Cardiac muscle cell (in vitro differentiated cells and primary cell): ENCODE measurements at regions not wholly inside any gene's neighbourhood (a gene's known extent, or its start where the extent isn't known, plus 50 kb on each side); places are given as distances from the start of the nearest gene placed in this dataset.

ENCODE experiments used
- DNase-seq, 2 donors: peaks; one replicate each; pipeline versions ENCODE4 v3.0.0 to v3.0.0-alpha.2; 2010 to 2017; ENCODE audit warnings: low read depth in 1 of 2, low spot score in 1 of 2
- H3K27ac ChIP-seq: fragments of 200-600 bp; sonication (generic); 2 replicates; pipeline ENCODE4 v1.5.1; 2016
- H3K27me3 ChIP-seq: fragments of 200-600 bp; sonication (generic); 2 replicates; pipeline ENCODE4 v1.6.0; 2016; ENCODE audit warnings: control low read depth
- H3K36me3 ChIP-seq: fragments of 200-600 bp; sonication (generic); 2 replicates; pipeline ENCODE4 v1.5.1; 2016; ENCODE audit warnings: control low read depth
- H3K4me1 ChIP-seq: fragments of 200-600 bp; sonication (generic); 2 replicates; pipeline ENCODE4 v1.8.1; 2017; ENCODE audit warnings: low read depth, mild to moderate bottlenecking, mixed run types
- H3K4me3 ChIP-seq: fragments of 200-600 bp; sonication (generic); 2 replicates; pipeline ENCODE4 v1.5.1; 2016; ENCODE audit warnings: mild to moderate bottlenecking
- H3K9me3 ChIP-seq: fragments of 200-600 bp; sonication (generic); 2 replicates; pipeline ENCODE4 v1.5.1; 2017; ENCODE audit warnings: low read depth, mild to moderate bottlenecking, control low read depth
- TF ChIP-seq, protein P1 (sequence below): IDR thresholded peaks from 2 replicates; pipeline ENCODE4 v1.5.1; 2012; ENCODE audit warnings: low read depth, mild to moderate bottlenecking, low read length

DNA sequence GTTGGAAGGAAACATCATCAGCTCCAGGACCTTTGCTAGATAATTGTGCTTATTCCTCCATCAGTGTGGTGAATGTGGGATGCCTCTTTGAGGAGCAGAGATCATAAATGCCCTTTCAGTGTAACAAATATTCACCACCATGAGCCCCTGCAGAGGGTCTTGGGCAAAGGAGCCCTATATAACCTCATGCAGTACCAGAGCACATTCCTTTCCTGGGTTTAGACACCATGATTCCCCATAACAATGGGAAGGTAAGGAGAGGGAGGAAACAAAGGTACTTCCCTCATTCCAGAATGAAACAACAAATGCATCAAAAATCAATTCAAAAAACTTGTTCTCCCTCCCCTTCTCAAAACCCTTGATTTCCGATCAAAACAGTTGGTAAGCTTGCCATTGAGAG is 103.4 kb upstream of the PROX1 start:
- TF ChIP-seq, protein P1, sequence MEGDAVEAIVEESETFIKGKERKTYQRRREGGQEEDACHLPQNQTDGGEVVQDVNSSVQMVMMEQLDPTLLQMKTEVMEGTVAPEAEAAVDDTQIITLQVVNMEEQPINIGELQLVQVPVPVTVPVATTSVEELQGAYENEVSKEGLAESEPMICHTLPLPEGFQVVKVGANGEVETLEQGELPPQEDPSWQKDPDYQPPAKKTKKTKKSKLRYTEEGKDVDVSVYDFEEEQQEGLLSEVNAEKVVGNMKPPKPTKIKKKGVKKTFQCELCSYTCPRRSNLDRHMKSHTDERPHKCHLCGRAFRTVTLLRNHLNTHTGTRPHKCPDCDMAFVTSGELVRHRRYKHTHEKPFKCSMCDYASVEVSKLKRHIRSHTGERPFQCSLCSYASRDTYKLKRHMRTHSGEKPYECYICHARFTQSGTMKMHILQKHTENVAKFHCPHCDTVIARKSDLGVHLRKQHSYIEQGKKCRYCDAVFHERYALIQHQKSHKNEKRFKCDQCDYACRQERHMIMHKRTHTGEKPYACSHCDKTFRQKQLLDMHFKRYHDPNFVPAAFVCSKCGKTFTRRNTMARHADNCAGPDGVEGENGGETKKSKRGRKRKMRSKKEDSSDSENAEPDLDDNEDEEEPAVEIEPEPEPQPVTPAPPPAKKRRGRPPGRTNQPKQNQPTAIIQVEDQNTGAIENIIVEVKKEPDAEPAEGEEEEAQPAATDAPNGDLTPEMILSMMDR, result no peak
- H3K27me3 ChIP-seq, result no peaks in the 10 kb centered on the region
- no peak for DNase-seq
- H3K27ac ChIP-seq, result no peak overlapping the region
- no peaks in the 10 kb centered on the region for H3K36me3 ChIP-seq
- H3K4me3 ChIP-seq, result no peak overlapping the region
- peaks cover 3% of the 10 kb centered on the region for H3K4me1 ChIP-seq
- H3K9me3 ChIP-seq, result no peaks in the 10 kb centered on the region

DNA sequence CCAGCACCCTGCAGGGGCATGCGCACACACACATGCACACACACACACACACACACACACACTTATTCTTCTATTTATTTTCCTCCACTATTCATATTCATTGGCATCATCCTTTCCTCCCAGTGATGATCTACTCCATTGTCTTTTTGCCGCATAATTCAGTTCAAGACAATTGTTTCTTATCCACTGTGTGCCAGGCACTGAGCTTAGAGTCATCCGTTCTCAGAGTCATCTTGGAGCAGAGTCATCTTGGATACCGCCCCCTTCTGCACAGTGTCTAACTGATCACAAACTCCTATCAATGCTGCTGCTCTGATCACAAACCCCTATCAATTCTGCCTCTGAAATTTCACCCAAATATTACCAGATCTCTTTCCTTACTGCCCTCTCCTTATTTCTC is 102.8 kb upstream of the PROX1 start:
- no peaks in the 10 kb centered on the region for H3K9me3 ChIP-seq
- no peaks in the 10 kb centered on the region for H3K36me3 ChIP-seq
- H3K27ac ChIP-seq, result no peak overlapping the region
- no peak overlapping the region for H3K4me3 ChIP-seq
- TF ChIP-seq, protein P1, result no peak
- no peak for DNase-seq
- peaks cover 3% of the 10 kb centered on the region for H3K4me1 ChIP-seq
- H3K27me3 ChIP-seq, result no peaks in the 10 kb centered on the region

DNA sequence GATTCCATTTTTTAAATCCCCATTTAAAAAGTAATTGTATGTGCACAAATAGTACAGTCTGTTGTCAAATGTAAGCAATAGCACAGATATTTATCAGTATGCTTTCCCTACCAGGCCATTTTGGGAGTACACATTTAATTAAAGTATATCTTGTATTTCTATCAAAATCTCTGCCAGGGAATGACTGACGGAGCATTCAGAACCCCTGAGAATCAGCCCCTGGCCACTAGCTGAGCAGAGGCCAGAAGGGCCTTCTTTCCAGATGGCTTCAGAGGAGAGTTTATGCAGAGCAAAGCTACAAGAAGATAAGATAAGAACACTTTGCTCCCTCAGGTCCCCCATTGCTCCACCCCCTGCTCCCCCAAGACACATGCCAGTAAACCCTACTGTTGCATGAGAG is 99.9 kb upstream of the PROX1 start:
- no peaks in the 10 kb centered on the region for H3K36me3 ChIP-seq
- TF ChIP-seq, protein P1, result no peak
- no peak overlapping the region for H3K27ac ChIP-seq
- no peaks in the 10 kb centered on the region for H3K27me3 ChIP-seq
- H3K9me3 ChIP-seq, result no peaks in the 10 kb centered on the region
- H3K4me3 ChIP-seq, result no peak overlapping the region
- H3K4me1 ChIP-seq, result peaks cover 3% of the 10 kb centered on the region
- DNase-seq, result no peak

DNA sequence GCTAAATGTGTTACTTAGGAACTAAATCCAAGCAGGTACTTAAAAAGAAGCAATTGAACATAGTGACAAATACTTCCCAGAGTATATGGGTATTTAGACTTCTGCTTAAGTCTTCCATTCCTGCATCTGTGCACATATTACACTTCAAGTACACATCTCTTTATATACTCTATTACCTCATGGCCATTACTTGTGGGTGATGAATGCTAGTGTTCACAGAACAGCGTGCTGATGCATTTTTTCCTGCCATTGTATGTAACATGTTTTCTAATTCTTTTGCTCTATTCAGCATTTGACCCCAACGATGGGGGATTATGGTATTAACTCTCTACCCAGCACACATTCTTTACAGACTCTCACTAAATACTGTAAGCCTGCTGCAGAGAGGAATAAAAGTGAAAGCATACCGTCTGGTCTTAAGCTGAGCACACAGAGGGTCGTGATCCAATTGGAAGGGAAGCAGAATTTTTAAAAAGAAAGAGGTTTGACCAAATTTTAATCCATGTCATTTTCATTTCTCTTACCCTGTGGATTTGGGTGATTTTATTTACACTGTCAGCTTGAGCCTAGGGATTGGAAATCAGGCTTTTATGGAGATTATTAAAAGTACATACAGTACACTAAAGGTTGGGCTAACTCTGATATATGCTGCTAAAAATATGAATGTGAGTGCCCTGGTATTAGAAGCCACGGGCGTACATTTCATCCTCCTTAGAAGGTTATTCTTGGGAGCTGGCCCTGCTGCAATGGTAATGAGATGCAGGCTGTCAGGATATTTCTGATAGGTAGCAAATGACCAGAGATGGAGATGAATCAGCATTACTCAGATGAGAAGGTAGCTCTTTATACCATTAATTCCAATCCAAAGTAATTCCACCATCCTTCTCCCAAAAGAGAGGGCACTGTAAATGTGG is 95.5 kb upstream of the PROX1 start:
- DNase-seq, result no peak
- Histone ChIP-seq H3K4me3 (no peak overlapping the region), H3K9me3 (no peaks in the 10 kb centered on the region), H3K27ac (no peak overlapping the region), H3K36me3 (no peaks in the 10 kb centered on the region), H3K27me3 (no peaks in the 10 kb centered on the region), H3K4me1 (peaks cover 3% of the 10 kb centered on the region)
- TF ChIP-seq, protein P1, result no peak

DNA sequence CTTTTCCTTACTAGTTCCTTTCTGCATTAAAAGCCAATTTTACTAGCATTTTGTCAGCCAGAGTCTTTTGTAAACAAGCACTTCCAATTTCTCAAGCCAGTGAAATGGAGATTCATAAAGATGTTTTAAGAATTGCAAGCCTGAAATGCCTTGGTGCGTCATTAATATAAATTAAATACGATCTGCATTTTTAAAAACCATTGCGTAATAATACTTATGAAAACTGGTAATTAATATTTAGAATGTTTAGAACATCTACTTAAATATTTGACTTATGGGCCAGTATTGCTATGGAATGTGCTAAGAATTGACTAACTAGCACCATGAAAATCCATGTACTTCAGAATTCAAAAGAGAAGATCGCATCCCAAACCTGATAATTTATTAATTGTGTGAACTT is 89.1 kb upstream of the PROX1 start:
- Histone ChIP-seq H3K36me3 (no peaks in the 10 kb centered on the region), H3K27ac (no peak overlapping the region), H3K4me3 (no peak overlapping the region), H3K27me3 (no peaks in the 10 kb centered on the region), H3K9me3 (no peaks in the 10 kb centered on the region), H3K4me1 (no peaks in the 10 kb centered on the region)
- TF ChIP-seq, protein P1, result no peak
- no peak for DNase-seq
